ENCODE measurements at regions not wholly inside any gene's neighbourhood (a gene's known extent, or its start where the extent isn't known, plus 50 kb on each side); places are given as distances from the start of the nearest gene placed in this dataset.

DNA sequence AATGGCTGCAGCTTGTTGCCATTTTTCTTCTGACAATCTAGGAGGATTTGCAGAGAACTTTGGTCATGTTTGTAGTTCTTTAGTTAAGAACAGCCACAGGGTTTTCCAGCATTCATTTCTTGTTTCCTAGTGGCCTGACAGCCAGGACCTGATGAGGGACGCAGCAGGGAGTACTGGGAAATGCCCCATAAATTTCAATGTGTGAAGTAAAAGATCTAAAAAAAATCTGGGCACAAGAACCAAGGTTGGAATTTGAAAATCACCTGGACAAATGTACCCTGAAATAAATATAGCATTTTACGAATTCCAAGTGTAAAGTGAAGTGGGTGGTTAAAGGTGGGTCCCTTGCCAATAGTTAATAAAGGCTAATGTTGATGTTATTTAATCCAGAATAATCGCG is 195.0 kb downstream of the ZIC1 start (continued):
- no peak for TF ChIP-seq NPAS2 (CRISPR knock-in tag; IDR thresholded peaks at IDR 0.05; ENCODE audit: borderline replicate concordance)
- TF ChIP-seq ZSCAN20 (CRISPR knock-in tag; IDR thresholded peaks at IDR 0.05): no peak
- TF ChIP-seq, protein P1, sequence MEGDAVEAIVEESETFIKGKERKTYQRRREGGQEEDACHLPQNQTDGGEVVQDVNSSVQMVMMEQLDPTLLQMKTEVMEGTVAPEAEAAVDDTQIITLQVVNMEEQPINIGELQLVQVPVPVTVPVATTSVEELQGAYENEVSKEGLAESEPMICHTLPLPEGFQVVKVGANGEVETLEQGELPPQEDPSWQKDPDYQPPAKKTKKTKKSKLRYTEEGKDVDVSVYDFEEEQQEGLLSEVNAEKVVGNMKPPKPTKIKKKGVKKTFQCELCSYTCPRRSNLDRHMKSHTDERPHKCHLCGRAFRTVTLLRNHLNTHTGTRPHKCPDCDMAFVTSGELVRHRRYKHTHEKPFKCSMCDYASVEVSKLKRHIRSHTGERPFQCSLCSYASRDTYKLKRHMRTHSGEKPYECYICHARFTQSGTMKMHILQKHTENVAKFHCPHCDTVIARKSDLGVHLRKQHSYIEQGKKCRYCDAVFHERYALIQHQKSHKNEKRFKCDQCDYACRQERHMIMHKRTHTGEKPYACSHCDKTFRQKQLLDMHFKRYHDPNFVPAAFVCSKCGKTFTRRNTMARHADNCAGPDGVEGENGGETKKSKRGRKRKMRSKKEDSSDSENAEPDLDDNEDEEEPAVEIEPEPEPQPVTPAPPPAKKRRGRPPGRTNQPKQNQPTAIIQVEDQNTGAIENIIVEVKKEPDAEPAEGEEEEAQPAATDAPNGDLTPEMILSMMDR (IDR thresholded peaks at IDR 0.05): no peak
- TF ChIP-seq, protein P2, sequence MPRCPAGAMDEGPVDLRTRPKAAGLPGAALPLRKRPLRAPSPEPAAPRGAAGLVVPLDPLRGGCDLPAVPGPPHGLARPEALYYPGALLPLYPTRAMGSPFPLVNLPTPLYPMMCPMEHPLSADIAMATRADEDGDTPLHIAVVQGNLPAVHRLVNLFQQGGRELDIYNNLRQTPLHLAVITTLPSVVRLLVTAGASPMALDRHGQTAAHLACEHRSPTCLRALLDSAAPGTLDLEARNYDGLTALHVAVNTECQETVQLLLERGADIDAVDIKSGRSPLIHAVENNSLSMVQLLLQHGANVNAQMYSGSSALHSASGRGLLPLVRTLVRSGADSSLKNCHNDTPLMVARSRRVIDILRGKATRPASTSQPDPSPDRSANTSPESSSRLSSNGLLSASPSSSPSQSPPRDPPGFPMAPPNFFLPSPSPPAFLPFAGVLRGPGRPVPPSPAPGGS (IDR thresholded peaks at IDR 0.05): no peak
- TF ChIP-seq FOXS1 (CRISPR knock-in tag; IDR thresholded peaks at IDR 0.05): no peak

DNA sequence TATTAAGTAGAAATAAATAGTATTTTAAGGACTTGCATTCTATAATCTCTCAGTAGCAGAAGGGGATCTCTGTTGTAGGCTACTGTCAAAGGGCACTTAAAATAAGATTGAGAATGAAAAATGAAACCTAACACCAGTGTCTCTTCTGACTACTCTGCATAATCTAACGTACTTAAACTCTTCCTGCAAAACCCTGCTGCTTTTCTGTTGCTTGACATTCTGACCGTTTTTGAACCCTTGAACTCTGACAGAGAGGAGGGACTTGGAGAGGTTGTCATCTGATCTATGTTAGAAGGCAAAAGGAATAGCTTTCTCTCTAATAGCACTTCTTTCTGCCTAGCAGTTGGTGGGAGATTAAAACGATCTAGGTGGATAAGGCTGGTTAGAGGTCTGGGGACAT is 204.6 kb downstream of the ZIC1 start:
- FAIRE-seq: no peak
- DNase-seq (ENCODE audit: low read depth in 1 of 2, low spot score in 1 of 2): no peak
- Histone ChIP-seq H3K4me2 (no peak overlapping the region), H3K4me1 (no peaks in the 10 kb centered on the region), H3K4me3 (no peak overlapping the region), H3K9me3 (no peaks in the 10 kb centered on the region), H3K27ac (no peak overlapping the region)
- ChIA-PET POLR2A (no interaction called here), CTCF (no interaction called here)
- TF ChIP-seq, protein P3, sequence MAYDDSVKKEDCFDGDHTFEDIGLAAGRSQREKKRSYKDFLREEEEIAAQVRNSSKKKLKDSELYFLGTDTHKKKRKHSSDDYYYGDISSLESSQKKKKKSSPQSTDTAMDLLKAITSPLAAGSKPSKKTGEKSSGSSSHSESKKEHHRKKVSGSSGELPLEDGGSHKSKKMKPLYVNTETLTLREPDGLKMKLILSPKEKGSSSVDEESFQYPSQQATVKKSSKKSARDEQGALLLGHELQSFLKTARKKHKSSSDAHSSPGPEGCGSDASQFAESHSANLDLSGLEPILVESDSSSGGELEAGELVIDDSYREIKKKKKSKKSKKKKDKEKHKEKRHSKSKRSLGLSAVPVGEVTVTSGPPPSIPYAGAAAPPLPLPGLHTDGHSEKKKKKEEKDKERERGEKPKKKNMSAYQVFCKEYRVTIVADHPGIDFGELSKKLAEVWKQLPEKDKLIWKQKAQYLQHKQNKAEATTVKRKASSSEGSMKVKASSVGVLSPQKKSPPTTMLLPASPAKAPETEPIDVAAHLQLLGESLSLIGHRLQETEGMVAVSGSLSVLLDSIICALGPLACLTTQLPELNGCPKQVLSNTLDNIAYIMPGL (CRISPR knock-in tag; IDR thresholded peaks at IDR 0.05; ENCODE audit: borderline replicate concordance): no peak
- TF ChIP-seq ZC3H11A (IDR thresholded peaks at IDR 0.05) (no peak), CBX2 (IDR thresholded peaks at IDR 0.05; ENCODE audit: borderline replicate concordance, low read depth) (no peak), POLR2A (IDR thresholded peaks at IDR 0.05; ENCODE audit: low read length) (no peak), MAZ (IDR thresholded peaks at IDR 0.05; ENCODE audit: borderline replicate concordance, low read depth, low read length) (no peak), HEYL (CRISPR knock-in tag; IDR thresholded peaks at IDR 0.05) (no peak), CHD4 (IDR thresholded peaks at IDR 0.05; ENCODE audit: borderline replicate concordance) (no peak), CBX8 (IDR thresholded peaks at IDR 0.05) (no peak), KDM5A (IDR thresholded peaks at IDR 0.05) (no peak), NPAS2 (CRISPR knock-in tag; IDR thresholded peaks at IDR 0.05; ENCODE audit: borderline replicate concordance) (no peak), HOXA7 (CRISPR knock-in tag; IDR thresholded peaks at IDR 0.05) (no peak), POLR2AphosphoS2 (conservative IDR thresholded peaks at IDR 0.05; ENCODE audit: low read length) (no peak), NFE2L2 (conservative IDR thresholded peaks at IDR 0.05; ENCODE audit: low read length) (no peak)
- TF ChIP-seq, protein P4, sequence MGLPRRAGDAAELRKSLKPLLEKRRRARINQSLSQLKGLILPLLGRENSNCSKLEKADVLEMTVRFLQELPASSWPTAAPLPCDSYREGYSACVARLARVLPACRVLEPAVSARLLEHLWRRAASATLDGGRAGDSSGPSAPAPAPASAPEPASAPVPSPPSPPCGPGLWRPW (IDR thresholded peaks at IDR 0.05): no peak
- TF ChIP-seq, protein P2 (IDR thresholded peaks at IDR 0.05): no peak
- 17% methylated on average over 3 of the region's 3 CpGs for WGBS (ENCODE audit: missing lambda C conversion rate)
- no peak for ATAC-seq

DNA sequence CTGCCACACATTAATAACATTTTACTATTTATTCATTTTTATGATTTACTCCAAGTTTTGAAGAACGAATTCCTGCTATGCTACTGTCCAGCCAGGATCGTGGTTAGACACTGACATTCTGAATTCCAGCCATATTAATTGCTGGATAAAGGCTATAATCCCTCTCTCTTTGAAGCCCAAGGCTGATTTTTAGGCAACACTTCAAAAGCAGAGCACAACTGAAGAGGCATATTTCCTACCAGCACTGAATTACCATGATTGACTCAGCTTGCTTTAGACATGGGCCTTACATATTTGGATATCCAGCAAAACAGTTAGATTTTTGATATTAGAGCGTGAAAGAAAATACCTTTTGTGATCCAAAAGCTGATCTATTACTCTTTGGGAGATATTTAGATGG is 205.0 kb downstream of the ZIC1 start:
- ATAC-seq (no peak), DNase-seq (ENCODE audit: low read depth in 1 of 2, low spot score in 1 of 2) (no peak), FAIRE-seq (no peak)
- TF ChIP-seq, protein P5, sequence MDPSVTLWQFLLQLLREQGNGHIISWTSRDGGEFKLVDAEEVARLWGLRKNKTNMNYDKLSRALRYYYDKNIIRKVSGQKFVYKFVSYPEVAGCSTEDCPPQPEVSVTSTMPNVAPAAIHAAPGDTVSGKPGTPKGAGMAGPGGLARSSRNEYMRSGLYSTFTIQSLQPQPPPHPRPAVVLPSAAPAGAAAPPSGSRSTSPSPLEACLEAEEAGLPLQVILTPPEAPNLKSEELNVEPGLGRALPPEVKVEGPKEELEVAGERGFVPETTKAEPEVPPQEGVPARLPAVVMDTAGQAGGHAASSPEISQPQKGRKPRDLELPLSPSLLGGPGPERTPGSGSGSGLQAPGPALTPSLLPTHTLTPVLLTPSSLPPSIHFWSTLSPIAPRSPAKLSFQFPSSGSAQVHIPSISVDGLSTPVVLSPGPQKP (IDR thresholded peaks at IDR 0.05; ENCODE audit: low read depth, low read length): no peak
- no peak for TF ChIP-seq POLR2A (IDR thresholded peaks at IDR 0.05; ENCODE audit: low read length)
- TF ChIP-seq HOXB5 (CRISPR knock-in tag; IDR thresholded peaks at IDR 0.05): no peak
- TF ChIP-seq ESRRA (IDR thresholded peaks at IDR 0.05; ENCODE audit: borderline replicate concordance, low read length): no peak
- TF ChIP-seq HEYL (CRISPR knock-in tag; IDR thresholded peaks at IDR 0.05): no peak
- no peak for TF ChIP-seq NR3C1 (IDR thresholded peaks at IDR 0.05)
- TF ChIP-seq CEBPB (IDR thresholded peaks at IDR 0.05): no peak
- Histone ChIP-seq H3K9me3 (no peaks in the 10 kb centered on the region), H3K27ac (no peak overlapping the region), H3K4me3 (no peak overlapping the region), H3K4me2 (no peak overlapping the region), H3K4me1 (no peaks in the 10 kb centered on the region)
- ChIA-PET CTCF (no interaction called here), POLR2A (no interaction called here)
- 27% methylated on average over 3 of the region's 3 CpGs for WGBS (ENCODE audit: missing lambda C conversion rate)
